ENCODE measurements at regions not wholly inside any gene's neighbourhood (a gene's known extent, or its start where the extent isn't known, plus 50 kb on each side); places are given as distances from the start of the nearest gene placed in this dataset.

GRCh38 chr18:43435851-43436250 is 158.6 kb upstream of the SYT4 start:
- TF ChIP-seq CTCF (IDR thresholded peaks at IDR 0.05), result no peak
- no peak for TF ChIP-seq EP300 (IDR thresholded peaks at IDR 0.05)
- no peak for TF ChIP-seq POLR2AphosphoS5 (IDR thresholded peaks at IDR 0.05)
